ENCODE measurements at regions not wholly inside any gene's neighbourhood (a gene's known extent, or its start where the extent isn't known, plus 50 kb on each side); places are given as distances from the start of the nearest gene placed in this dataset.

DNA sequence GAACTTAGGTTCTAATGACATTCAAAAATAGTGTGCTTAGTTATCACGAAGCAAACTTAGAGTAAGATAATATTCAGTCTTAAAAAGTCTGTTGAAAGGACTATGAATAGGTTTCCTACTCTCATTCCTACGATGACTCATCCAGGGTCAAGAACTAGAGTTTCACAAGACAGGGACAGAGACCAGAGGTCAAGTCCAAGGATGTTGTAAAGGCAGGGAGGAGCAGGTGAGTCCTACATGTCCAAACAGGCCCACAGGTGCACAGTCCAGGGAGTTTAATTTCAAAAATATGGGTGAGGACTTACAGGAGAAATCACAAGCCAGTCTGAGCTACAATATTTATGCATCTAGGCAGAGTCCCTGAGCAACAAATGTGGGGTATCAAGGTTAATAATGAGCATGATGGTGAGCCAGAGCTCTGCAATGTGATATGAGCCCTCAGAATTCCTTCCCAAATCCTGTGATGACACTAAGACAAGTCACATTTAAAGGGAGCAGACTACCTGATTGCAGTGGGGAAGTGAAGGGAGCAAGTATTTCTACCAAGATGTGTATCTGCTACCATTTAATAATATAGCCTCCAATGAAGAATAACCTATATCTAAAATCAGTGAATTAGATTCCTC lies 100.0 kb upstream of the NRIP1 start (continued):
- no peak for TF ChIP-seq ONECUT2 (CRISPR knock-in tag; IDR thresholded peaks at IDR 0.05)
- TF ChIP-seq, protein P1, sequence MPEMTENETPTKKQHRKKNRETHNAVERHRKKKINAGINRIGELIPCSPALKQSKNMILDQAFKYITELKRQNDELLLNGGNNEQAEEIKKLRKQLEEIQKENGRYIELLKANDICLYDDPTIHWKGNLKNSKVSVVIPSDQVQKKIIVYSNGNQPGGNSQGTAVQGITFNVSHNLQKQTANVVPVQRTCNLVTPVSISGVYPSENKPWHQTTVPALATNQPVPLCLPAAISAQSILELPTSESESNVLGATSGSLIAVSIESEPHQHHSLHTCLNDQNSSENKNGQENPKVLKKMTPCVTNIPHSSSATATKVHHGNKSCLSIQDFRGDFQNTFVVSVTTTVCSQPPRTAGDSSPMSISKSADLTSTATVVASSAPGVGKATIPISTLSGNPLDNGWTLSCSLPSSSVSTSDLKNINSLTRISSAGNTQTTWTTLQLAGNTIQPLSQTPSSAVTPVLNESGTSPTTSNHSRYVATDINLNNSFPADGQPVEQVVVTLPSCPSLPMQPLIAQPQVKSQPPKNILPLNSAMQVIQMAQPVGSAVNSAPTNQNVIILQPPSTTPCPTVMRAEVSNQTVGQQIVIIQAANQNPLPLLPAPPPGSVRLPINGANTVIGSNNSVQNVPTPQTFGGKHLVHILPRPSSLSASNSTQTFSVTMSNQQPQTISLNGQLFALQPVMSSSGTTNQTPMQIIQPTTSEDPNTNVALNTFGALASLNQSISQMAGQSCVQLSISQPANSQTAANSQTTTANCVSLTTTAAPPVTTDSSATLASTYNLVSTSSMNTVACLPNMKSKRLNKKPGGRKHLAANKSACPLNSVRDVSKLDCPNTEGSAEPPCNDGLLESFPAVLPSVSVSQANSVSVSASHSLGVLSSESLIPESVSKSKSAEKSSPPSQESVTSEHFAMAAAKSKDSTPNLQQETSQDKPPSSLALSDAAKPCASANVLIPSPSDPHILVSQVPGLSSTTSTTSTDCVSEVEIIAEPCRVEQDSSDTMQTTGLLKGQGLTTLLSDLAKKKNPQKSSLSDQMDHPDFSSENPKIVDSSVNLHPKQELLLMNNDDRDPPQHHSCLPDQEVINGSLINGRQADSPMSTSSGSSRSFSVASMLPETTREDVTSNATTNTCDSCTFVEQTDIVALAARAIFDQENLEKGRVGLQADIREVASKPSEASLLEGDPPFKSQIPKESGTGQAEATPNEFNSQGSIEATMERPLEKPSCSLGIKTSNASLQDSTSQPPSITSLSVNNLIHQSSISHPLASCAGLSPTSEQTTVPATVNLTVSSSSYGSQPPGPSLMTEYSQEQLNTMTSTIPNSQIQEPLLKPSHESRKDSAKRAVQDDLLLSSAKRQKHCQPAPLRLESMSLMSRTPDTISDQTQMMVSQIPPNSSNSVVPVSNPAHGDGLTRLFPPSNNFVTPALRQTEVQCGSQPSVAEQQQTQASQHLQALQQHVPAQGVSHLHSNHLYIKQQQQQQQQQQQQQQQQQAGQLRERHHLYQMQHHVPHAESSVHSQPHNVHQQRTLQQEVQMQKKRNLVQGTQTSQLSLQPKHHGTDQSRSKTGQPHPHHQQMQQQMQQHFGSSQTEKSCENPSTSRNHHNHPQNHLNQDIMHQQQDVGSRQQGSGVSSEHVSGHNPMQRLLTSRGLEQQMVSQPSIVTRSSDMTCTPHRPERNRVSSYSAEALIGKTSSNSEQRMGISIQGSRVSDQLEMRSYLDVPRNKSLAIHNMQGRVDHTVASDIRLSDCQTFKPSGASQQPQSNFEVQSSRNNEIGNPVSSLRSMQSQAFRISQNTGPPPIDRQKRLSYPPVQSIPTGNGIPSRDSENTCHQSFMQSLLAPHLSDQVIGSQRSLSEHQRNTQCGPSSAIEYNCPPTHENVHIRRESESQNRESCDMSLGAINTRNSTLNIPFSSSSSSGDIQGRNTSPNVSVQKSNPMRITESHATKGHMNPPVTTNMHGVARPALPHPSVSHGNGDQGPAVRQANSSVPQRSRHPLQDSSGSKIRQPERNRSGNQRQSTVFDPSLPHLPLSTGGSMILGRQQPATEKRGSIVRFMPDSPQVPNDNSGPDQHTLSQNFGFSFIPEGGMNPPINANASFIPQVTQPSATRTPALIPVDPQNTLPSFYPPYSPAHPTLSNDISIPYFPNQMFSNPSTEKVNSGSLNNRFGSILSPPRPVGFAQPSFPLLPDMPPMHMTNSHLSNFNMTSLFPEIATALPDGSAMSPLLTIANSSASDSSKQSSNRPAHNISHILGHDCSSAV (CRISPR knock-in tag; IDR thresholded peaks at IDR 0.05; ENCODE audit: borderline replicate concordance) = no peak
- TF ChIP-seq, protein P2, sequence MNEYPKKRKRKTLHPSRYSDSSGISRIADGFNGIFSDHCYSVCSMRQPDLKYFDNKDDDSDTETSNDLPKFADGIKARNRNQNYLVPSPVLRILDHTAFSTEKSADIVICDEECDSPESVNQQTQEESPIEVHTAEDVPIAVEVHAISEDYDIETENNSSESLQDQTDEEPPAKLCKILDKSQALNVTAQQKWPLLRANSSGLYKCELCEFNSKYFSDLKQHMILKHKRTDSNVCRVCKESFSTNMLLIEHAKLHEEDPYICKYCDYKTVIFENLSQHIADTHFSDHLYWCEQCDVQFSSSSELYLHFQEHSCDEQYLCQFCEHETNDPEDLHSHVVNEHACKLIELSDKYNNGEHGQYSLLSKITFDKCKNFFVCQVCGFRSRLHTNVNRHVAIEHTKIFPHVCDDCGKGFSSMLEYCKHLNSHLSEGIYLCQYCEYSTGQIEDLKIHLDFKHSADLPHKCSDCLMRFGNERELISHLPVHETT (CRISPR knock-in tag; conservative IDR thresholded peaks at IDR 0.05) = no peak
- TF ChIP-seq KAT8 (CRISPR knock-in tag; IDR thresholded peaks at IDR 0.05) = no peak
- TF ChIP-seq SAP130 (CRISPR knock-in tag; IDR thresholded peaks at IDR 0.05; ENCODE audit: low read depth) = 0 out of 2 replicates have a peak, but pooled peaks have one; percentile 22
- no peak for TF ChIP-seq ZNF256 (CRISPR knock-in tag; conservative IDR thresholded peaks at IDR 0.05)
- TF ChIP-seq, protein P3, sequence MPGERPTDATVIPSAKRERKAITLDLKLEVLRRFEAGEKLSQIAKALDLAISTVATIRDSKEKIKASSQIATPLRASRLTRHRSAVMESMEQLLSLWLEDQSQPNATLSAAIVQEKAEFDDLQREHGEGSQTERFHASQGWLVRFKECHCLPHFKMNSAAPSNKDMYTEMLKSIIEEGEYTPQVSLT (CRISPR knock-in tag; IDR thresholded peaks at IDR 0.05; ENCODE audit: borderline replicate concordance, low read depth) = no peak
- TF ChIP-seq ZFP1 (CRISPR knock-in tag; IDR thresholded peaks at IDR 0.05) = no peak
- TF ChIP-seq BORCS8-MEF2B (CRISPR knock-in tag; IDR thresholded peaks at IDR 0.05) = no peak
- TF ChIP-seq, protein P4, sequence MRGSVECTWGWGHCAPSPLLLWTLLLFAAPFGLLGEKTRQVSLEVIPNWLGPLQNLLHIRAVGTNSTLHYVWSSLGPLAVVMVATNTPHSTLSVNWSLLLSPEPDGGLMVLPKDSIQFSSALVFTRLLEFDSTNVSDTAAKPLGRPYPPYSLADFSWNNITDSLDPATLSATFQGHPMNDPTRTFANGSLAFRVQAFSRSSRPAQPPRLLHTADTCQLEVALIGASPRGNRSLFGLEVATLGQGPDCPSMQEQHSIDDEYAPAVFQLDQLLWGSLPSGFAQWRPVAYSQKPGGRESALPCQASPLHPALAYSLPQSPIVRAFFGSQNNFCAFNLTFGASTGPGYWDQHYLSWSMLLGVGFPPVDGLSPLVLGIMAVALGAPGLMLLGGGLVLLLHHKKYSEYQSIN (CRISPR knock-in tag; IDR thresholded peaks at IDR 0.05; ENCODE audit: borderline replicate concordance) = no peak
- TF ChIP-seq ZNF660 (CRISPR knock-in tag; IDR thresholded peaks at IDR 0.05; ENCODE audit: borderline replicate concordance, low read depth) = no peak
- TF ChIP-seq ATF7-NPFF (CRISPR knock-in tag; IDR thresholded peaks at IDR 0.05; ENCODE audit: low read depth) = no peak
- TF ChIP-seq GTF3A (CRISPR knock-in tag; conservative IDR thresholded peaks at IDR 0.05) = no peak
- TF ChIP-seq ARNT2 (CRISPR knock-in tag; IDR thresholded peaks at IDR 0.05; ENCODE audit: low read depth) = no peak
- no peak for TF ChIP-seq RBM39 (IDR thresholded peaks at IDR 0.05; ENCODE audit: low read depth, low read length, poor library complexity, severe bottlenecking)
- TF ChIP-seq MZF1 (CRISPR knock-in tag; IDR thresholded peaks at IDR 0.05; ENCODE audit: borderline replicate concordance) = no peak
- TF ChIP-seq SSRP1 (CRISPR knock-in tag; IDR thresholded peaks at IDR 0.05) = no peak
- peak; percentile 87 to 92 for TF ChIP-seq NR2F1 (CRISPR knock-in tag; IDR thresholded peaks at IDR 0.05)
